ENCODE measurements at regions not wholly inside any gene's neighbourhood (a gene's known extent, or its start where the extent isn't known, plus 50 kb on each side); places are given as distances from the start of the nearest gene placed in this dataset.

DNA sequence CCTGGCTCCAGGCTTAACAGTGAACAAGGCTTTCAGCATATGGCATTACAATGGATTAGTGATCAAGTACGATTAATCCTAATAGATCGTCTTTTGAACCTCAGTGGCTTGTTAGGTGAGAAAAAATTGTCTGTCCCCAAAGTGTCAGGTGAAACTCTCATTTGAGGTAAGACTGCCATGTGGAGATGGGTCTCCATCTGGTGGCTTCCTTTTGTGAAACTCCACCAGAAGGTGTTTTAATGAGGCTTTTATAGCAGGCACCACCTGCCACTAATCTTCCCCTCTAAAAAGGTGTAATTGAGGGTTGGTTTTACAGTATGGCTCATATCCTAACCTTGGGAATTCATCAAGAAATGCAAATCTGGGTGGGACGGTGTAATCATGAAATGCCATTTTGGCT lies 471.1 kb upstream of the MPDZ start:
- TF ChIP-seq CTCF (IDR thresholded peaks at IDR 0.05; ENCODE audit: low read length), result no peak
- no peak for TF ChIP-seq EZH2 (IDR thresholded peaks at IDR 0.05; ENCODE audit: borderline replicate concordance, low read length)
- H3K27ac ChIP-seq (ENCODE audit: low read depth, low read length, poor library complexity, severe bottlenecking), result no peak overlapping the region
- H4K20me1 ChIP-seq (ENCODE audit: insufficient read depth, low read length), result no peaks in the 10 kb centered on the region
- H3K9me3 ChIP-seq (ENCODE audit: low read length), result no peaks in the 10 kb centered on the region
- no peaks in the 10 kb centered on the region for H3K79me2 ChIP-seq (ENCODE audit: insufficient read depth, low read length)
- H3K36me3 ChIP-seq (ENCODE audit: insufficient read depth, low read length), result no peaks in the 10 kb centered on the region
- no peak overlapping the region for H3K4me2 ChIP-seq (ENCODE audit: low read length)
- no peaks in the 10 kb centered on the region for H3K9me2 ChIP-seq (ENCODE audit: low read depth, low read length)
- no peaks in the 10 kb centered on the region for H3K4me1 ChIP-seq (ENCODE audit: insufficient read depth, low read length, severe bottlenecking)
- no peak overlapping the region for H2AFZ ChIP-seq (ENCODE audit: low read length)
- H3K27me3 ChIP-seq (ENCODE audit: insufficient read depth, low read length), result no peaks in the 10 kb centered on the region
- no peak overlapping the region for H3K4me3 ChIP-seq (ENCODE audit: low read depth, low read length, poor library complexity, severe bottlenecking)
- no peak overlapping the region for H3K9ac ChIP-seq (ENCODE audit: low read length)
- H3F3A ChIP-seq (ENCODE audit: insufficient read depth, low read length), result no peaks in the 10 kb centered on the region

DNA sequence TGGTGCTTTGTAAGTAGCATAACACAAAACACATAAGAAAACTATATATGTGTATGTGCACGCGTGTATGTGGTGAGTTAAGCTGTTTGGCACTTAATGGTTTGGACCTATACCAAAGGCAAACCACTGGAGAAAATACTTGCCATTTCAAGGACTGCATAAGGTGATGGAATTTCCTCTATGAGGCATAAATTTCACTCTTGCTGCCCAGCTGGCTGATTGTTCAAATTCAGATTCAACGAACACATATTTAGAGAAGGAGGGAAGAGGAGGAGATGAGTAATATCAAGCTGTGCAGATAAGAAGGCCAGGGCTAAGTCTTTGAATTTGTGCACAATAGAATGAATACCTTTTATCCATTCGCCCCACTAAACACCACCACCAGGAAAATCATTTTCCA lies 470.6 kb upstream of the MPDZ start:
- Histone ChIP-seq H3K4me1 (ENCODE audit: insufficient read depth, low read length, severe bottlenecking) (no peaks in the 10 kb centered on the region), H3K9ac (ENCODE audit: low read length) (no peak overlapping the region), H4K20me1 (ENCODE audit: insufficient read depth, low read length) (no peaks in the 10 kb centered on the region), H3K9me3 (ENCODE audit: low read length) (no peaks in the 10 kb centered on the region), H3F3A (ENCODE audit: insufficient read depth, low read length) (no peaks in the 10 kb centered on the region), H3K79me2 (ENCODE audit: insufficient read depth, low read length) (no peaks in the 10 kb centered on the region), H3K4me2 (ENCODE audit: low read length) (no peak overlapping the region), H2AFZ (ENCODE audit: low read length) (no peak overlapping the region), H3K4me3 (ENCODE audit: low read depth, low read length, poor library complexity, severe bottlenecking) (no peak overlapping the region), H3K9me2 (ENCODE audit: low read depth, low read length) (no peaks in the 10 kb centered on the region), H3K27me3 (ENCODE audit: insufficient read depth, low read length) (no peaks in the 10 kb centered on the region), H3K36me3 (ENCODE audit: insufficient read depth, low read length) (no peaks in the 10 kb centered on the region), H3K27ac (ENCODE audit: low read depth, low read length, poor library complexity, severe bottlenecking) (no peak overlapping the region)
- TF ChIP-seq CTCF (IDR thresholded peaks at IDR 0.05; ENCODE audit: low read length) (no peak), EZH2 (IDR thresholded peaks at IDR 0.05; ENCODE audit: borderline replicate concordance, low read length) (no peak)

DNA sequence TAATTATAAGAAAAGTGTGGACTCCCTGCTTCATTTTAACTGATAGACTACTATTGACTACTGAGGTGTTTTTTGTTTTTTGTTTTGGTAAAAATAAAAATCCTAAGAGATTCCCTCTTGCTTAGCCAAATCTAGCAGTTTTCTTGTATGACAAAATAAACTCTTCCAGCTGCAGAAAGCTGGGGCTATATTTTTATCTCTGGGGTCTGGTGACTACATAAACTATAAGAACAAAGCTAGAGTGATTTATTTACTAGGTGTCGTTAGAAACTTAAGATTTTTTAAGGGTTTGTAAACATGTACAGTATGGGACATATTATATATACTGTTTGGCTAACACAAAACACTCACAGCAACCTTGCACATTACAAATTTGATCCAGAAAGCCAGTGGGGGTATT lies 467.4 kb upstream of the MPDZ start:
- H3K27ac ChIP-seq (ENCODE audit: low read depth, low read length, poor library complexity, severe bottlenecking), result no peak overlapping the region
- H3K4me2 ChIP-seq (ENCODE audit: low read length), result no peak overlapping the region
- H3K4me3 ChIP-seq (ENCODE audit: low read depth, low read length, poor library complexity, severe bottlenecking), result no peak overlapping the region
- H3K9me2 ChIP-seq (ENCODE audit: low read depth, low read length), result no peaks in the 10 kb centered on the region
- H3K79me2 ChIP-seq (ENCODE audit: insufficient read depth, low read length), result no peaks in the 10 kb centered on the region
- no peaks in the 10 kb centered on the region for H3K36me3 ChIP-seq (ENCODE audit: insufficient read depth, low read length)
- no peak overlapping the region for H2AFZ ChIP-seq (ENCODE audit: low read length)
- H4K20me1 ChIP-seq (ENCODE audit: insufficient read depth, low read length), result no peaks in the 10 kb centered on the region
- H3K9me3 ChIP-seq (ENCODE audit: low read length), result no peaks in the 10 kb centered on the region
- no peak for TF ChIP-seq EZH2 (IDR thresholded peaks at IDR 0.05; ENCODE audit: borderline replicate concordance, low read length)
- TF ChIP-seq CTCF (IDR thresholded peaks at IDR 0.05; ENCODE audit: low read length), result no peak
- H3K4me1 ChIP-seq (ENCODE audit: insufficient read depth, low read length, severe bottlenecking), result no peaks in the 10 kb centered on the region
- H3K27me3 ChIP-seq (ENCODE audit: insufficient read depth, low read length), result no peaks in the 10 kb centered on the region
- H3K9ac ChIP-seq (ENCODE audit: low read length), result no peak overlapping the region
- no peaks in the 10 kb centered on the region for H3F3A ChIP-seq (ENCODE audit: insufficient read depth, low read length)
